HCT116 (cell line): ENCODE measurements at regions not wholly inside any gene's neighbourhood (a gene's known extent, or its start where the extent isn't known, plus 50 kb on each side); places are given as distances from the start of the nearest gene placed in this dataset.

Experiments
- ATAC-seq: fragments of 200-7000 bp; cut with Tn5 transposase; 2 replicates; pipeline ENCODE4 v1.9.1; 2020; ENCODE audit warnings: mild to moderate bottlenecking, moderate library complexity
- BruUV-seq: library from RNA; stranded (reverse); fragments of 400-500 nt; replicated peaks from 2 replicates; lab custom pipeline; 2021; lab: Mats Ljungman, UMichigan
- CTCF ChIA-PET: fragments of 300-600 bp; sonication (Branson Sonifier 250); formaldehyde crosslinking; loops from one replicate; lab custom pipeline; 2021; ENCODE audit warnings: antibody characterized with exemption; lab: Charles Lee
- POLR2A ChIA-PET: fragments of 300-600, 350-600 bp; sonication (Branson Sonifier 250); formaldehyde crosslinking; loops from one replicate; lab custom pipeline; 2021; ENCODE audit warnings: antibody characterized with exemption; lab: Charles Lee
- RAD21 ChIA-PET, 2 experiments: fragments of 300-600 bp; sonication (Branson Sonifier 250); formaldehyde crosslinking; loops; one replicate each; lab custom pipeline; 2023; ENCODE audit warnings: low total read pairs in 2 of 2; ENCODE audit not compliant: uncharacterized antibody in 2 of 2, unreplicated experiment in 2 of 2, low non-redundant PET in 1 of 2; lab: Charles Lee
- DNase-seq: peaks from one replicate; pipeline ENCODE4 v3.0.0-alpha.2; 2010; ENCODE audit warnings: low read depth, low spot score
- H2AFZ ChIP-seq: fragments of 200-600 bp; shearing (Covaris generic), sonication (generic); 2 replicates; pipeline ENCODE4 v1.6.1; 2017; ENCODE audit warnings: low read depth, mixed run types, mixed read lengths, antibody characterized with exemption, low read length; ENCODE audit not compliant: poor library complexity, severe bottlenecking
- H3K27ac ChIP-seq: 2 replicates; pipeline ENCODE4 v1.5.1; 2012; ENCODE audit warnings: low read depth, low read length
- H3K27me3 ChIP-seq: fragments of 200-600 bp; sonication (generic); 2 replicates; pipeline ENCODE4 v1.6.1; 2016; ENCODE audit warnings: mixed run types, low read length, mixed read lengths; ENCODE audit not compliant: insufficient read depth
- H3K36me3 ChIP-seq, 2 experiments: fragments of 200-500 bp in 1 of 2; fragments of 200-600 bp in 1 of 2; sonication (Bioruptor generic) in 1 of 2; sonication (generic) in 1 of 2; 2 replicates each; pipeline versions ENCODE4 v1.5.1 to v1.6.1; 2014 to 2016; ENCODE audit warnings: low read length in 2 of 2, inconsistent platforms in 1 of 2, mixed read lengths in 1 of 2, mixed run types in 1 of 2; ENCODE audit not compliant: insufficient read depth in 2 of 2, control insufficient read depth in 1 of 2
- H3K4me1 ChIP-seq, 2 experiments: fragments of 200-600 bp in 1 of 2; sonication (generic) in 1 of 2; 2 replicates each; pipeline versions ENCODE4 v1.5.1 to v1.6.1; 2012 to 2017; ENCODE audit warnings: low read length in 2 of 2, inconsistent platforms in 1 of 2, mild to moderate bottlenecking in 1 of 2, mixed read lengths in 1 of 2, mixed run types in 1 of 2, moderate library complexity in 1 of 2; ENCODE audit not compliant: insufficient read depth in 2 of 2, control insufficient read depth in 1 of 2
- H3K4me2 ChIP-seq: fragments of 200-600 bp; sonication (generic); 2 replicates; pipeline ENCODE4 v1.6.1; 2017; ENCODE audit warnings: mixed run types, low read length, mixed read lengths
- H3K4me3 ChIP-seq, 2 experiments: fragments of 200-600 bp in 1 of 2; sonication (generic) in 1 of 2; replicated peaks in 1 of 2; 2 replicates each; pipeline ENCODE4 v1.5.1; 2011 to 2016; ENCODE audit warnings: low read length in 2 of 2, control low read depth in 1 of 2, low read depth in 1 of 2, mild to moderate bottlenecking in 1 of 2, mixed read lengths in 1 of 2, mixed run types in 1 of 2
- H3K79me2 ChIP-seq: fragments of 200-600 bp; sonication (generic); 2 replicates; pipeline ENCODE4 v1.6.1; 2017; ENCODE audit warnings: mild to moderate bottlenecking, mixed run types, low read length, moderate library complexity, mixed read lengths; ENCODE audit not compliant: insufficient read depth
- H3K9ac ChIP-seq: fragments of 200-600 bp; sonication (generic); 2 replicates; pipeline ENCODE4 v1.6.1; 2016; ENCODE audit warnings: low read length, mixed read lengths
- H3K9me2 ChIP-seq: fragments of 200-600 bp; sonication (generic), shearing (Covaris generic); 2 replicates; pipeline ENCODE4 v1.6.1; 2017; ENCODE audit warnings: mixed run types, mild to moderate bottlenecking, moderate library complexity; ENCODE audit not compliant: insufficient read depth
- H3K9me3 ChIP-seq, 2 experiments: fragments of 200-500 bp in 1 of 2; fragments of 200-600 bp in 1 of 2; sonication (Bioruptor generic) in 1 of 2; sonication (generic) in 1 of 2; 2 replicates each; pipeline ENCODE4 v1.6.1; 2014 to 2017; ENCODE audit warnings: low read length in 2 of 2, mixed read lengths in 2 of 2, inconsistent platforms in 1 of 2, low read depth in 1 of 2, mild to moderate bottlenecking in 1 of 2, mixed run types in 1 of 2, moderate library complexity in 1 of 2; ENCODE audit not compliant: control insufficient read depth in 1 of 2, insufficient read depth in 1 of 2
- H4K20me1 ChIP-seq: fragments of 200-600 bp; sonication (generic), shearing (Covaris generic); 2 replicates; pipeline ENCODE4 v1.6.1; 2017; ENCODE audit warnings: mixed run types, mild to moderate bottlenecking, moderate library complexity; ENCODE audit not compliant: insufficient read depth
- CBX3 ChIP-seq: IDR thresholded peaks from 2 replicates; pipeline ENCODE4 v1.6.1; 2012; ENCODE audit warnings: low read depth
- CTCF ChIP-seq, 3 experiments: fragments of 200-600 bp in 1 of 3; sonication (generic) in 1 of 3; IDR thresholded peaks in 2 of 3; conservative IDR thresholded peaks in 1 of 3; 2 replicates each; pipeline ENCODE4 v1.5.1; 2012 to 2017; ENCODE audit warnings: low read depth in 2 of 3, low read length in 2 of 3, antibody characterized with exemption in 1 of 3, borderline replicate concordance in 1 of 3, control low read depth in 1 of 3, mild to moderate bottlenecking in 1 of 3, mixed read lengths in 1 of 3, mixed run types in 1 of 3, moderate library complexity in 1 of 3; ENCODE audit not compliant: insufficient read depth in 1 of 3
- EGR1 ChIP-seq: IDR thresholded peaks from 2 replicates; pipeline ENCODE4 v1.6.1; 2012; ENCODE audit warnings: low read depth
- ELF1 ChIP-seq: IDR thresholded peaks from 2 replicates; pipeline ENCODE4 v1.6.1; 2012; ENCODE audit warnings: low read depth, borderline replicate concordance
- SRF ChIP-seq: IDR thresholded peaks from 2 replicates; pipeline ENCODE4 v1.6.1; 2012; ENCODE audit warnings: low read depth
- ZNF274 ChIP-seq: fragments of 200-500 bp; sonication (Bioruptor generic); IDR thresholded peaks from 2 replicates; pipeline ENCODE4 v1.6.1; 2014; ENCODE audit warnings: mild to moderate bottlenecking, low read depth, low read length, inconsistent platforms
- intact Hi-C: fragments of 100-400 bp; cut with micrococcal nuclease; formaldehyde crosslinking; loops from 2 replicates; pipeline ENCODE4 v1.10.0; 2022

GRCh38 chr18:5051207-5051606 is 145.8 kb downstream of the AKAIN1 start:
- H3K27me3 ChIP-seq: no peaks in the 10 kb centered on the region
- no peak overlapping the region for H3K4me3 ChIP-seq
- intact Hi-C loops: loop anchor here (10.0 kb wide), 1 partner anchor 1776 kb away; no protein-coding TSS in a partner anchor
- no peak overlapping the region for H3K27ac ChIP-seq
- H3K9me3 ChIP-seq: peaks cover 0 to 5% of the 10 kb centered on the region in 2 experiments; a peak in 2 of 4 replicates
- no peak overlapping the region for H3K9ac ChIP-seq
- CTCF ChIA-PET: no interaction called here
- H2AFZ ChIP-seq: no peak overlapping the region
- no peaks in the 10 kb centered on the region for H3K36me3 ChIP-seq
- H4K20me1 ChIP-seq: no peaks in the 10 kb centered on the region
- H3K79me2 ChIP-seq: no peaks in the 10 kb centered on the region
- no peak for ATAC-seq
- no TSS peak for BruUV-seq
- H3K4me1 ChIP-seq: no peaks in the 10 kb centered on the region
- POLR2A ChIA-PET: no interaction called here
- RAD21 ChIA-PET: no interaction called here
- H3K4me2 ChIP-seq: no peak overlapping the region
- H3K9me2 ChIP-seq: no peaks in the 10 kb centered on the region
- DNase-seq: no peak
- TF ChIP-seq EGR1 (no peak), ZNF274 (no peak), CTCF (IDR thresholded peaks at IDR 0.05 in 2 of 3, conservative IDR thresholded peaks at IDR 0.05 in 1 of 3; ENCODE audit: borderline replicate concordance in 1 of 3, insufficient read depth in 1 of 3, low read depth in 2 of 3, low read length in 2 of 3) (no peak)

GRCh38 chr18:5049124-5049523 is 147.9 kb downstream of the AKAIN1 start:
- no peak overlapping the region for H2AFZ ChIP-seq
- no peak overlapping the region for H3K4me2 ChIP-seq
- no peaks in the 10 kb centered on the region for H3K9me2 ChIP-seq
- TF ChIP-seq CBX3 (no peak), ELF1 (no peak), SRF (no peak)
- ChIA-PET POLR2A (no interaction called here), RAD21 (no interaction called here), CTCF (no interaction called here)
- DNase-seq (no peak), ATAC-seq (no peak)
- BruUV-seq: no TSS peak
- no peaks in the 10 kb centered on the region for H3K36me3 ChIP-seq
- peaks cover 0 to 5% of the 10 kb centered on the region in 2 experiments; a peak in 2 of 4 replicates for H3K9me3 ChIP-seq
- H3K27me3 ChIP-seq: no peaks in the 10 kb centered on the region
- H3K27ac ChIP-seq: no peak overlapping the region
- no peaks in the 10 kb centered on the region for H3K79me2 ChIP-seq
- H3K9ac ChIP-seq: no peak overlapping the region
- no peaks in the 10 kb centered on the region for H4K20me1 ChIP-seq
- H3K4me3 ChIP-seq: no peak overlapping the region
- no peaks in the 10 kb centered on the region for H3K4me1 ChIP-seq
- intact Hi-C loops: no loop called here
